ENCODE measurements at regions not wholly inside any gene's neighbourhood (a gene's known extent, or its start where the extent isn't known, plus 50 kb on each side); places are given as distances from the start of the nearest gene placed in this dataset.

DNA sequence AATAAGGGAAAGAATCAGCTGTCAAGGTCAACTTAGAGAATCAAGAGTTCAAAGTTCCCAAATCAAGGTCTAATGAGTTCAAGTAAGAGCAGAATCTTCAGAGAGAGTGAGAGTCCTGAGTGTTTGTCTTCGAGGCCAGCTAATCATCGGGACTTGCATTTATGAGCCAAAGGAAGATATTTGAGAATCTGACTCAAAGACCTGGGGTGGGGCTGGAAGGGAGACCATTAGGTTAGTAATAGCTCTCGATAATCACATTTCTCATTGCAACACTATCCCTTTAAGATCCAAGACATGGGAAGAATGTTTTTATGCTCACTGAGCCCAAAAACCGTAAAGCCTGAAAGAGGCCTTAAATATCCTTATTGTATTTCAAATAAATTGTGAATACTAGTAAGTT lies 72.0 kb upstream of the FSHR start:
- Histone ChIP-seq H3F3A (replicated peaks; ENCODE audit: insufficient read depth) (no peaks in the 10 kb centered on the region), H3K36me3 (replicated peaks in 1 of 2; ENCODE audit: control insufficient read depth in 1 of 2, insufficient read depth in 2 of 2, low read length in 1 of 2) (no peaks in the 10 kb centered on the region), H3K9me2 (no peaks in the 10 kb centered on the region), H3K9ac (no peak overlapping the region), H3K27ac (ENCODE audit: low read depth in 2 of 2, low read length in 1 of 2) (no peak overlapping the region), H2AFZ (ENCODE audit: low read depth) (no peak overlapping the region), H4K20me1 (ENCODE audit: insufficient read depth) (no peaks in the 10 kb centered on the region), H3K4me2 (no peak overlapping the region), H3K4me3 (ENCODE audit: low read depth in 2 of 2, low read length in 1 of 2) (no peak overlapping the region), H3K27me3 (ENCODE audit: insufficient read depth) (no peaks in the 10 kb centered on the region), H3K4me1 (ENCODE audit: control insufficient read depth in 1 of 2, insufficient read depth in 2 of 2, low read depth in 1 of 2, low read length in 1 of 2) (peaks cover 0 to 5% of the 10 kb centered on the region in 2 experiments; a peak in 1 of 4 replicates), H3K9me3 (no peaks in the 10 kb centered on the region), H3K79me2 (ENCODE audit: insufficient read depth) (no peaks in the 10 kb centered on the region)
- DNase-seq: no peak
- TF ChIP-seq FOXJ3 (CRISPR knock-in tag; IDR thresholded peaks at IDR 0.05) (no peak), ZBTB33 (IDR thresholded peaks at IDR 0.05; ENCODE audit: borderline replicate concordance, low read depth) (no peak)
- WGBS (ENCODE audit: low lambda C conversion rate): 27% methylated on average over 4 of the region's 4 CpGs
- POLR2A ChIA-PET: no interaction called here
- CTCF ChIA-PET: interaction anchor here (0.6 kb wide), 1 partner anchor 476 kb away, joined by 3 read pairs; no protein-coding TSS in a partner anchor

DNA sequence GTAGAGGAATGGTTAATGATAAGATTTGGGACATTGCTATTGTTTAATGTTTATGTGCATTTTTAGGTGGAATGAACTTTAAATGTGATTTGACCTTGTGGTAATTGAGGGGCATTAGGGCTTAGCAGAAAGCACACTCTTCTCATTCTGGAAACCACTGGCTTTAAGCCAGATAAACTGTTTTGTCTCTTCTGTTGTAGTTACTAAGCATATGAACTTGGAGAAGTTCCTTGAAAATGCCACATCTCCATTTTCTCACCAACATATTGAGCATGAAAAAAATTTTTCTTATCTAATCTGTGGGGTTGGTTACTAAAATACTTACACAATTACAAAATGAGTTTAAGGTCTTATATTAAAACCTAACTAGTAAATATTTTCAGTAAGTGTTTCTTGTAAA lies 70.8 kb upstream of the FSHR start:
- H3K4me2 ChIP-seq: no peak overlapping the region
- H3K9me2 ChIP-seq: no peaks in the 10 kb centered on the region
- no peak for DNase-seq
- H2AFZ ChIP-seq (ENCODE audit: low read depth): no peak overlapping the region
- TF ChIP-seq EZH2phosphoT487 (IDR thresholded peaks at IDR 0.05; ENCODE audit: borderline replicate concordance, low read depth): no peak
- TF ChIP-seq EP300 (IDR thresholded peaks at IDR 0.05; ENCODE audit: borderline replicate concordance in 1 of 2, low read depth in 1 of 2, low read length in 1 of 2): no peak
- no peak for TF ChIP-seq USF1 (IDR thresholded peaks at IDR 0.05; ENCODE audit: borderline replicate concordance, low read depth)
- no peak for TF ChIP-seq SMC3 (IDR thresholded peaks at IDR 0.05; ENCODE audit: low read depth, low read length)
- TF ChIP-seq RAD21 (IDR thresholded peaks at IDR 0.05; ENCODE audit: low read length): no peak
- no peaks in the 10 kb centered on the region for H3F3A ChIP-seq (replicated peaks; ENCODE audit: insufficient read depth)
- H3K4me3 ChIP-seq (ENCODE audit: low read depth in 2 of 2, low read length in 1 of 2): no peak overlapping the region
- no peak overlapping the region for H3K9ac ChIP-seq
- ChIA-PET POLR2A (no interaction called here), CTCF (no interaction called here)
- H3K27ac ChIP-seq (ENCODE audit: low read depth in 2 of 2, low read length in 1 of 2): peak overlapping the region in 1 of 2 experiments; percentile 53; a peak in 1 of 4 replicates
- no peaks in the 10 kb centered on the region for H3K79me2 ChIP-seq (ENCODE audit: insufficient read depth)
- no peaks in the 10 kb centered on the region for H3K27me3 ChIP-seq (ENCODE audit: insufficient read depth)
- no peaks in the 10 kb centered on the region for H3K9me3 ChIP-seq
- no peaks in the 10 kb centered on the region for H4K20me1 ChIP-seq (ENCODE audit: insufficient read depth)
- no peaks in the 10 kb centered on the region for H3K36me3 ChIP-seq (replicated peaks in 1 of 2; ENCODE audit: control insufficient read depth in 1 of 2, insufficient read depth in 2 of 2, low read length in 1 of 2)
- H3K4me1 ChIP-seq (ENCODE audit: control insufficient read depth in 1 of 2, insufficient read depth in 2 of 2, low read depth in 1 of 2, low read length in 1 of 2): peaks cover 0 to 5% of the 10 kb centered on the region in 2 experiments; a peak in 1 of 4 replicates

GRCh38 chr2:49224426-49225010 lies 70.2 kb upstream of the FSHR start:
- H4K20me1 ChIP-seq (ENCODE audit: insufficient read depth): no peaks in the 10 kb centered on the region
- H3K79me2 ChIP-seq (ENCODE audit: insufficient read depth): no peaks in the 10 kb centered on the region
- no peaks in the 10 kb centered on the region for H3K27me3 ChIP-seq (ENCODE audit: insufficient read depth)
- no peaks in the 10 kb centered on the region for H3F3A ChIP-seq (replicated peaks; ENCODE audit: insufficient read depth)
- H3K27ac ChIP-seq (ENCODE audit: low read depth in 2 of 2, low read length in 1 of 2): peak overlapping the region in 1 of 2 experiments; percentile 53; a peak in 2 of 4 replicates
- no peaks in the 10 kb centered on the region for H3K9me2 ChIP-seq
- TF ChIP-seq TCF12 (IDR thresholded peaks at IDR 0.05) (no peak), RFX5 (IDR thresholded peaks at IDR 0.05; ENCODE audit: low read length) (no peak), RXRA (IDR thresholded peaks at IDR 0.05; ENCODE audit: borderline replicate concordance, low read depth) (no peak), FOXM1 (IDR thresholded peaks at IDR 0.05; ENCODE audit: low read depth) (no peak)
- H2AFZ ChIP-seq (ENCODE audit: low read depth): no peak overlapping the region
- DNase-seq: peak; percentile 15
- no peak overlapping the region for H3K4me3 ChIP-seq (ENCODE audit: low read depth in 2 of 2, low read length in 1 of 2)
- H3K9me3 ChIP-seq: no peaks in the 10 kb centered on the region
- CTCF ChIA-PET: interaction anchor here (0.6 kb wide), 1 partner anchor 1180 kb away, joined by 3 read pairs; no protein-coding TSS in a partner anchor
- H3K9ac ChIP-seq: no peak overlapping the region
- H3K36me3 ChIP-seq (replicated peaks in 1 of 2; ENCODE audit: control insufficient read depth in 1 of 2, insufficient read depth in 2 of 2, low read length in 1 of 2): no peaks in the 10 kb centered on the region
- POLR2A ChIA-PET: no interaction called here
- peaks cover 0 to 5% of the 10 kb centered on the region in 2 experiments; a peak in 1 of 4 replicates for H3K4me1 ChIP-seq (ENCODE audit: control insufficient read depth in 1 of 2, insufficient read depth in 2 of 2, low read depth in 1 of 2, low read length in 1 of 2)
- 6% methylated on average over 4 of the region's 4 CpGs for WGBS (ENCODE audit: low lambda C conversion rate)
- H3K4me2 ChIP-seq: no peak overlapping the region

Data from SK-N-SH (cell line).